ENCODE measurements at regions not wholly inside any gene's neighbourhood (a gene's known extent, or its start where the extent isn't known, plus 50 kb on each side); places are given as distances from the start of the nearest gene placed in this dataset.

DNA sequence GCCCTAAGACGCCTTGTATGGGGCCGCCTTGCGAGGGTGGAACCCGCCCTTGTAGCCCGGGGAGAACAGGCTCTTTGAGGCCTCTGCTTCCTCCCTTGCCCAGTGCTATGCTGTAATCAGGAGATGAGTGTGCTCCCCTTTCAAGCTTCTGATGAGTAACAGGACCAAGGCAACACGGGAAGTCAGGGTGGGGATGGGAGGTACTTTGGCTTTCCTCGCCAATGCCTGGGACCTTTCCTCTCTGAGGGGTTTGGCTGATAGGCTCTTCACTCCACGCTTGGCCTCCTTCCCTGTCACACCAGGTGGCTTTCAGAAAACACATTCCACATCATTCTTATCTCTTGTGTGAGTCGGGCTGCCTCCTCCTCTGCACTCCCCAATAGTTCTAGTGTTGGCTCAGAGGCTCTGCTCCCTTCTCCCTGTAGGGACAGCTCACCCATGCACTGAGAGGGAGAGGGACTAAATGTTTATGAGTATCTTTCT, 223.7 kb upstream of the TRIB2 start:
- Histone ChIP-seq H3K36me3 (ENCODE audit: low read depth) (no peaks in the 10 kb centered on the region), H3K9me3 (no peaks in the 10 kb centered on the region), H3K4me3 (no peak overlapping the region), H3K4me1 (ENCODE audit: low read depth) (no peaks in the 10 kb centered on the region)
- no peak for DNase-seq
- intact Hi-C loops (cut with DNase I, micrococcal nuclease): no loop called here
- TF ChIP-seq, protein P1, sequence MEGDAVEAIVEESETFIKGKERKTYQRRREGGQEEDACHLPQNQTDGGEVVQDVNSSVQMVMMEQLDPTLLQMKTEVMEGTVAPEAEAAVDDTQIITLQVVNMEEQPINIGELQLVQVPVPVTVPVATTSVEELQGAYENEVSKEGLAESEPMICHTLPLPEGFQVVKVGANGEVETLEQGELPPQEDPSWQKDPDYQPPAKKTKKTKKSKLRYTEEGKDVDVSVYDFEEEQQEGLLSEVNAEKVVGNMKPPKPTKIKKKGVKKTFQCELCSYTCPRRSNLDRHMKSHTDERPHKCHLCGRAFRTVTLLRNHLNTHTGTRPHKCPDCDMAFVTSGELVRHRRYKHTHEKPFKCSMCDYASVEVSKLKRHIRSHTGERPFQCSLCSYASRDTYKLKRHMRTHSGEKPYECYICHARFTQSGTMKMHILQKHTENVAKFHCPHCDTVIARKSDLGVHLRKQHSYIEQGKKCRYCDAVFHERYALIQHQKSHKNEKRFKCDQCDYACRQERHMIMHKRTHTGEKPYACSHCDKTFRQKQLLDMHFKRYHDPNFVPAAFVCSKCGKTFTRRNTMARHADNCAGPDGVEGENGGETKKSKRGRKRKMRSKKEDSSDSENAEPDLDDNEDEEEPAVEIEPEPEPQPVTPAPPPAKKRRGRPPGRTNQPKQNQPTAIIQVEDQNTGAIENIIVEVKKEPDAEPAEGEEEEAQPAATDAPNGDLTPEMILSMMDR (IDR thresholded peaks at IDR 0.05): no peak
- peak; percentile 40 for ATAC-seq

DNA sequence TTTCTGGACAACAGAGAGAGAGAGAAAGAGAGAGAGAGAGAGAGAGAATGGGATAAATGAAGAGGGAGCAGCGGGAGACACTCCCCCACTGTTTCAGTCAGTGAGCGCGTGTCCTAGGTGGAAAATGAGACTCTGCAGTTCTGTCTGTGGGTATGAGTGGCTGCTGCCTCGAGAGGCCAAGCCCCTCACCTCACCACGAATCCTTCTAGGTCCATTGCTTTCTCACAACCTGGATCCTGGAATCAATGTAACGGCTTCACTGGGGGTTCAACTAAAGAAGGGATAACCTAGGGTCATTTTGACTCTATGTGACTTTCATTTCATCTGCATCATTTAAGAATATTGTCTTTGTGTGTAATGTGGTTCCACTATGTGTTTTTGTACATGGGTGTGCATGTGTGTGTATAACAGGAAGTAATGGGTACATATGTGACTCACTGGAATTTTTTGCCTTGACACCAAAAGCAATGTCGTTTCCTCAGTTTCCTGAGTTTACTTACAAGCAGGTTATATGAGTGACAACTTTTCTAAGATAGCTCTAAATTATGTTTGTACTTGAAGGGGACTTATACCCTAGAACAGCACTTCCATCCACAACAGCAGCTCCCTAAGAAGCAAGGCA, 221.4 kb upstream of the TRIB2 start:
- TF ChIP-seq, protein P1 (IDR thresholded peaks at IDR 0.05): no peak
- DNase-seq (no peak), ATAC-seq (no peak)
- H3K4me3 ChIP-seq: no peak overlapping the region
- intact Hi-C loops (cut with DNase I, micrococcal nuclease): no loop called here
- no peaks in the 10 kb centered on the region for H3K4me1 ChIP-seq (ENCODE audit: low read depth)
- no peaks in the 10 kb centered on the region for H3K9me3 ChIP-seq
- H3K36me3 ChIP-seq (ENCODE audit: low read depth): no peaks in the 10 kb centered on the region

DNA sequence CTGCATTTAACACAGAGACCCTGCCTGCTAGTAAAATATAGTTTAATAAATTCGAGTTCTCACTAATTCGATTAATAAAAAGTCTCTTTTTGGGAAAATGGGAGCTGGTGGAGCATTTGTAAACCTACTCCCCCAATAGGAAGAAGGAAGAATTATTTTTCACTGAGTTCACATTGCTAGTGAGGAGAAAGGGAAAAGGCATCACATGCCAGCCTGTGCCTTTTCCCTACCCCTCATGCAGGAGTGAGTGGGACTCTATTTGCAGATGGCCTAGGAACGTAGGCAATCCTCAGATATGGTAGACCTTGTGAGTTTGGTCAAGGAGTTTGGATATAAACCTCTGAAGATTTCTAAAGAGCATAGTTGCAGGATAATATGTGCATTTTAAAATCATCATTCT, 218.4 kb upstream of the TRIB2 start:
- H3K36me3 ChIP-seq (ENCODE audit: low read depth): no peaks in the 10 kb centered on the region
- intact Hi-C loops (cut with DNase I, micrococcal nuclease): no loop called here
- no peak for DNase-seq
- TF ChIP-seq, protein P1 (IDR thresholded peaks at IDR 0.05): no peak
- H3K9me3 ChIP-seq: no peaks in the 10 kb centered on the region
- H3K4me1 ChIP-seq (ENCODE audit: low read depth): no peaks in the 10 kb centered on the region
- H3K4me3 ChIP-seq: no peak overlapping the region
- no peak for ATAC-seq

DNA sequence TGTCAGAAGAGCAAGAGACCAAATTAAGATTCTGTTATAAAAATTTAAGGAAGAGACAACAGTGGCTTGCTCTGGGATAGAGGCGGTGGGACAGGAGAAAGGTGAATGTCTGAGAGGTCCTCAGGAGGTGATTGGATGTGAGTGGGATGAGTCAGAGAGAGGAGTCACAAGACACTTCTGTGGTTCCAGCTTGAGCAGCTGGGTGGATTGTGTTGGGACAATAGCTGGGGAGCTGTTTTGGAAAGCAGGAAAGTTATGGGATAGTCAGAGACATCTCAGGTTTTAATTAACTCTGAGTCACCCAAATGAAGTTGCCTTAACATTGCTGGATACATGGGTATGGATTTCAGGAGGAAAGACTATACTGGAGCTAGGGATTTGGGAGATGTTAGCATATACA, 218.0 kb upstream of the TRIB2 start:
- DNase-seq: no peak
- no peaks in the 10 kb centered on the region for H3K4me1 ChIP-seq (ENCODE audit: low read depth)
- TF ChIP-seq, protein P1 (IDR thresholded peaks at IDR 0.05): no peak
- H3K36me3 ChIP-seq (ENCODE audit: low read depth): no peaks in the 10 kb centered on the region
- ATAC-seq: no peak
- H3K9me3 ChIP-seq: no peaks in the 10 kb centered on the region
- intact Hi-C loops (cut with DNase I, micrococcal nuclease): no loop called here
- H3K4me3 ChIP-seq: no peak overlapping the region

DNA sequence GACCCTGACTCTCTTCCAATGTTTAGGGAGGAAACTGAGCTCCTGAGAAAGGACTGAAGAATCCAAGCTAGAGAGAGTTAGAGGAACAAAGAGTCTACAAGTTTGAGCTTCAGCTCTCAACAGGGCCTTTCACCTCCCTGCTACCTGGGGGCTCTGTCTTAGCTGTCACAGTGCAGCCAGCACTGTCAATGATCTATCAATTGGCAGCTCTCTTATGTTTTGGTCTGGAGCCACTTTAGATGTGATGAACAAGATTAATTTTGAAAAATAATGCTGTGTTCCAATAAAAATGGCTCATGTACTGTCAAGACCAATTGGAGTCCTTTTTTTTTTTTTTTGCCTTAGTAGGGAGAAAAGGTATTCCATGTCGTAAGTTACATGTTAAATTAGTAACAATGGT, 215.8 kb upstream of the TRIB2 start:
- H3K9me3 ChIP-seq: no peaks in the 10 kb centered on the region
- H3K4me1 ChIP-seq (ENCODE audit: low read depth): no peaks in the 10 kb centered on the region
- ATAC-seq (no peak), DNase-seq (no peak)
- no peak overlapping the region for H3K4me3 ChIP-seq
- TF ChIP-seq, protein P1 (IDR thresholded peaks at IDR 0.05): no peak
- intact Hi-C loops (cut with DNase I, micrococcal nuclease): no loop called here
- H3K36me3 ChIP-seq (ENCODE audit: low read depth): no peaks in the 10 kb centered on the region

Data from mucosa of descending colon (tissue), 3 donors.